ENCODE measurements at regions not wholly inside any gene's neighbourhood (a gene's known extent, or its start where the extent isn't known, plus 50 kb on each side); places are given as distances from the start of the nearest gene placed in this dataset.

DNA sequence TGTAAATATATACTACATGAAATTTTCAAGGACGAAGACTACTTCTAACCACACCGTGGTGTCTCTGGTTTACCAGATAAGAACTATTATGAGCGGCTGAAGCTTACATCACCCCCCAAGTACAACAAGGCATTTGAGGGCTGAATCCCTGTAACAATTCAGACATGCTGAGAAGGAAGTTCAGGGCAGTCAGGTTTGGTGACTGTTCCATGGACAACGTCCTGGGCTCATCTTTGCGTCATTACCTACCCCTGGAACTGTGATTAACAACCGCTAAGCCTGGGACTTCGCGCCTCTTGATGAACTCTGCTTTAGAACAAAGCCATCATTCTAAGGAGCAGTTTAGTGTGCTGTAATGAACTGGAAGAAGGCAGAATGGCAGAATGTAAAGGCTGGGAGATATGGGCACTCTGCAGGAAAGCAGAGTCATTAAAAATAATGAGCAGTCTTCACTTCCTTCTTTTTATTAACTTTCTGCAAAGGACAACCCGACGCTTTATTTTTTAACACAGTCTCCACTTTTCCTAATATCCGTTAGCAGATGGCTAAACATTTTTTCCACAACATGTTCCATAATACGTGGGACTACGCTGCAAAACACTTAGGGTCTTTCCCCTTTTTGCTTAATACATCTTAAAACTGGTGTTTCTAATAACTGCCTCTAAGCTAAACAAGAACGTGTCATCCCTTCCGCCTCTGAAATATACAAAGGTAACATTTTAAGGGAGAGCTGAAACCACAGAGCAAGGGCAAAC is 263.2 kb downstream of the ADAMTS20 start:
- DNase-seq (ENCODE audit: low spot score): no peak
- no peak for ATAC-seq (ENCODE audit: low FRiP score)
- TF ChIP-seq, protein P1, sequence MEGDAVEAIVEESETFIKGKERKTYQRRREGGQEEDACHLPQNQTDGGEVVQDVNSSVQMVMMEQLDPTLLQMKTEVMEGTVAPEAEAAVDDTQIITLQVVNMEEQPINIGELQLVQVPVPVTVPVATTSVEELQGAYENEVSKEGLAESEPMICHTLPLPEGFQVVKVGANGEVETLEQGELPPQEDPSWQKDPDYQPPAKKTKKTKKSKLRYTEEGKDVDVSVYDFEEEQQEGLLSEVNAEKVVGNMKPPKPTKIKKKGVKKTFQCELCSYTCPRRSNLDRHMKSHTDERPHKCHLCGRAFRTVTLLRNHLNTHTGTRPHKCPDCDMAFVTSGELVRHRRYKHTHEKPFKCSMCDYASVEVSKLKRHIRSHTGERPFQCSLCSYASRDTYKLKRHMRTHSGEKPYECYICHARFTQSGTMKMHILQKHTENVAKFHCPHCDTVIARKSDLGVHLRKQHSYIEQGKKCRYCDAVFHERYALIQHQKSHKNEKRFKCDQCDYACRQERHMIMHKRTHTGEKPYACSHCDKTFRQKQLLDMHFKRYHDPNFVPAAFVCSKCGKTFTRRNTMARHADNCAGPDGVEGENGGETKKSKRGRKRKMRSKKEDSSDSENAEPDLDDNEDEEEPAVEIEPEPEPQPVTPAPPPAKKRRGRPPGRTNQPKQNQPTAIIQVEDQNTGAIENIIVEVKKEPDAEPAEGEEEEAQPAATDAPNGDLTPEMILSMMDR (IDR thresholded peaks at IDR 0.05): no peak

DNA sequence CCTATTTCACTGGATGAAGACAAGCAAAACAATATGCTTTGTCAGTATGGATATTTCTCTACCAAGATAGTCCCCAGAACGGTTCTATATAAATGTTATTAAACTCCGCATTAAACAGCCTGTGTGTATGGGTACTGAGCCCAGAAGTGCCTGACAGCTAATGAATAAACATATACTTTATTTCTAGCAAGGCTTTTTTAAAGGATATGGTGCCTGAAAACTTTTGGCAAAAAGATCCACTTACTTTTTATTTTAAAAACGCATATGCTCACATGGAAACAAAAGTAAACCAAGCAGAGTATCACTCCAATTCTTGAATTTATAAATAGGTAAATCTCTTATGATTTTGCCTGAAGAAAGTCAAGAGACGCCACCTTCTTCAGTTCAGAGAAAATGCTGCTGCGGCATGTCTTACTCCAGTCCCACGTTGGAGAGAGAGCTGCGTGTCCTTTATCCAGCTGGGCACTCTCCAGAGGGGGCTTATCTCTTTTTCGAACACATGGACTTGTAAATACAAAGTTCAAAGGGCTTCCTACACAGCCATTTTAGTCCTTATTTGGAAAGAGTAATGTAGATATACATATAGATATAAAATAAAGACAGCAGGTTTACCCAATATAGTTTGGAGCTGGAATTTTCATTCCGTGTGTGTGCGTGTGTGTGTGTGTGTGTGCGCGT is 264.2 kb downstream of the ADAMTS20 start:
- DNase-seq (ENCODE audit: low spot score) (no peak), ATAC-seq (ENCODE audit: low FRiP score) (no peak)
- TF ChIP-seq, protein P1 (IDR thresholded peaks at IDR 0.05): no peak

DNA sequence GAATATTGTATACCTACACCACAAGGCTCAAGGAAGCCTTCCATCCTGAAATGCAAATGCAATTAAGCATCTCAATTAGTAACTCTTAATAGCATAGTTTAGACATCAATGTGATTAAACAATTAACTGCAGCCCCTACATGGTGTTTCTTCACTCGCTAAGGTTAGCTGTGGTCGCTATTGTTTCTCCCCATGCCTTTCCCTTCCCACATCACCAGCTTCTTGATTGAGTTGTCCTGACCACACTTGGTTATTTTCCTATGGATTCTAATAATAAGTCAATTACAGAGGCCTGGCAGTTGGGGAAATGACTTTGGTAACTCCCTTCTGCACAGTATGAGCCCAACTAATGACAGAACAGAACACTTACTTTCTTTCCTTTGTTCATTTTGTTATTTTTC is 265.0 kb downstream of the ADAMTS20 start:
- DNase-seq (ENCODE audit: low spot score): no peak
- no peak for ATAC-seq (ENCODE audit: low FRiP score)
- TF ChIP-seq, protein P1 (IDR thresholded peaks at IDR 0.05): no peak

DNA sequence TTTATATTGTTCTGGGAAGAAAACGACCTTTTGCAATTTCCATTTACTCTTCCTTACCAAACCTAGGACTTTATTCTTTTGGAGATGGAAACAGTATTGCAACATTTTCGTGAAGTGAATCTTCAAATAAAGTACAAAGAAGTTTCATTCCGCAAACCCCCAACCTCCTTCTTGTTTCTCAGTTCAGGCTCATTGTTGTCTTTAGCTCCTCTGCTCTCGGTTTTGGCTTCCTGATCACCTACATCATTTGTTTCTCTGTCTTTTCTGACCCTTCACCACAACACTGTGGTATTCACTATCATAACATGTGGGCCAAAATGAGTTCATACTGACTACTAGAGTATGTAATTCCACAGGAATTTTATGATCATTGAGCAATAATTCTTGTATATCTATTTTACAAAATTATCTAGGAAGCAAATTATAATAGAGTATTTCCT is 266.8 kb downstream of the ADAMTS20 start:
- ATAC-seq (ENCODE audit: low FRiP score): peak; percentile 85
- TF ChIP-seq, protein P1 (IDR thresholded peaks at IDR 0.05): no peak
- DNase-seq (ENCODE audit: low spot score): no peak

DNA sequence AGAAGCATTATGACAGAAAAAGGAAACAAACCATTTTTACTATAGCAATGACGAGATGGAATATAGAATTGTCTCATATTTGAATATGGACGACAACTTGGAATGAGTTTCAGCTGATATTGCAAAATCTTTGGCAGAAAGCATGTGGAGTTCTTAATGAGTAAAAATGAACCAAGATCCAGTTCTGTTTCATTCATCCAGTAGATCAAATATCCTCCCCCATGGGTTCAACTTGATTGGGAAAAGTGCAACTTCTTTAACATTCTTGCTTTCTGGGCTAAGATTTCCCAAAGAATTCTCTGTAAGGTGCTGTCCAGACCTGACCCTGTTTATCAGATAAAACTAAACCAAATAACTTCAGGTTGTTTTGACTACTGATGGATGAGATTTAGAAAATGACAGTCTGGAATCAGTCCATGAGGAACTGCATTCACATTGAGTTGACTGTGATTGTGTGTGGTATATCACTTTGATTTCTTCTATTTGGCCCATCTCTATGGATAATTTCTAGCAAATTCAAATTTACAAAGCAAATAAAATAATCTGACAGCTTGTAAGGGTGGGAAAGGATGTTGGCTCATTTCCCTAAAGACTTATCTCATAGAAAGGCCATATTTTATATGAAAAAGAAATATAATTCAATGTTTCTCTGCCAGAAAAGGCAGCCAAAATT is 267.4 kb downstream of the ADAMTS20 start:
- TF ChIP-seq, protein P1 (IDR thresholded peaks at IDR 0.05): no peak
- no peak for DNase-seq (ENCODE audit: low spot score)
- ATAC-seq (ENCODE audit: low FRiP score): no peak

DNA sequence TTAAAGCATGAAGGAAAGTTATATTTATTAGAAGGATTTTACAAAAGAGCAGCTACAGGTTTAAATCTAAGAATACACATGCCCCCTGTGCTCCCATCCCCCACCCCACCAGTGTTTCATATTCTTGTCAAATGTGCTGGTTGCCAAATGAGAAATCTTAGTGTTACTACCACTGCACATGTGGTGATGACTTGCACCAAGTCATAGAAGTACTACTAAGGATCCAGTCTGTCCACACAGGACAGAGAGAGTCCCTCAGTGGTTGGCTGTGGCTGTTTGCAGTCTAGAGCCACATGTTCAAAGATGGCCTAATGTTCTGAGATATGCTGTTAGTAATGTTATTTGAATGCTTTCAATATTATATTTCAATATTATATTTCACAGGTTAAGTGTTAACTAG is 268.8 kb downstream of the ADAMTS20 start:
- no peak for DNase-seq (ENCODE audit: low spot score)
- ATAC-seq (ENCODE audit: low FRiP score): no peak
- TF ChIP-seq, protein P1 (IDR thresholded peaks at IDR 0.05): no peak

All from omental fat pad (tissue), 3 donors.